Activated CD8-positive, alpha-beta memory T cell treated with anti-CD3 and anti-CD28 coated beads for 4 hours (primary cell): ENCODE measurements at regions not wholly inside any gene's neighbourhood (a gene's known extent, or its start where the extent isn't known, plus 50 kb on each side); places are given as distances from the start of the nearest gene placed in this dataset.
"Not testable (repeated sequence)": the region's sequence is repeated elsewhere in the genome, so short reads cannot be mapped to it uniquely, and the experiment has no call there.

Experiments
- DNase-seq, 2 donors: peaks; one replicate each; pipeline ENCODE4 v3.0.0-alpha.2; 2020; ENCODE audit warnings: low read depth in 2 of 2

GRCh38 chr1:38670544-38671122, 188.9 kb downstream of the RRAGC start:
- DNase-seq = no peak

GRCh38 chr1:38667626-38668025, 191.9 kb downstream of the RRAGC start:
- no peak for DNase-seq

- DNase-seq = no peak
Observed at GRCh38 chr1:38662126-38662525, 197.4 kb downstream of the RRAGC start.

GRCh38 chr1:38658883-38659282, 200.7 kb downstream of the RRAGC start:
- no peak for DNase-seq

GRCh38 chr1:38657873-38658272, 201.7 kb downstream of the RRAGC start:
- no peak for DNase-seq

GRCh38 chr1:38657207-38657840, 202.2 kb downstream of the RRAGC start:
- no peak for DNase-seq

GRCh38 chr1:38656726-38657125, 202.8 kb downstream of the RRAGC start:
- no peak for DNase-seq

GRCh38 chr1:38652217-38652616, 207.4 kb downstream of the RRAGC start:
- no peak for DNase-seq

- DNase-seq = no peak
Observed at GRCh38 chr1:38651669-38652068, 207.9 kb downstream of the RRAGC start.

- DNase-seq = no peak
Observed at GRCh38 chr1:38648417-38648816, 211.2 kb downstream of the RRAGC start.

GRCh38 chr1:38647341-38647740, 212.2 kb downstream of the RRAGC start:
- not testable (repeated sequence) for DNase-seq

GRCh38 chr1:38644092-38644491, 215.5 kb downstream of the RRAGC start:
- no peak for DNase-seq

GRCh38 chr1:38641661-38642060, 217.9 kb downstream of the RRAGC start:
- DNase-seq = no peak

- no peak for DNase-seq
Observed at GRCh38 chr1:38640371-38640770, 219.2 kb downstream of the RRAGC start.

GRCh38 chr1:38628241-38628640, 231.3 kb downstream of the RRAGC start:
- DNase-seq = no peak

- no peak for DNase-seq
Observed at GRCh38 chr1:38625939-38626338, 233.6 kb downstream of the RRAGC start.

GRCh38 chr1:38624336-38625039, 235.1 kb downstream of the RRAGC start:
- no peak for DNase-seq

- DNase-seq = no peak
Observed at GRCh38 chr1:38623529-38623928, 236.0 kb downstream of the RRAGC start.

GRCh38 chr1:38622197-38622596, 237.4 kb downstream of the RRAGC start:
- DNase-seq = no peak

- no peak for DNase-seq
Observed at GRCh38 chr1:38616846-38617245, 242.7 kb downstream of the RRAGC start.

- DNase-seq = no peak
Observed at GRCh38 chr1:38615680-38616079, 243.9 kb downstream of the RRAGC start.

GRCh38 chr1:38614861-38615260, 244.7 kb downstream of the RRAGC start:
- no peak for DNase-seq

GRCh38 chr1:38613996-38614395, 245.6 kb downstream of the RRAGC start:
- DNase-seq = no peak
